Neuronal stem cell (in vitro differentiated cells): ENCODE measurements at regions not wholly inside any gene's neighbourhood (a gene's known extent, or its start where the extent isn't known, plus 50 kb on each side); places are given as distances from the start of the nearest gene placed in this dataset.

Experiments
- DNase-seq: peaks from one replicate; pipeline ENCODE4 v3.0.0-alpha.2; 2013; ENCODE audit warnings: low spot score
- H2AFZ ChIP-seq: one replicate; pipeline ENCODE4 v1.6.1; 2013; ENCODE audit warnings: mild to moderate bottlenecking, low read length, inconsistent platforms
- H2AK5ac ChIP-seq: 2 replicates; pipeline ENCODE4 v1.6.1; 2013; ENCODE audit warnings: low read depth, mild to moderate bottlenecking, inconsistent platforms, low read length, moderate library complexity, mixed read lengths
- H2BK120ac ChIP-seq: 2 replicates; pipeline ENCODE4 v1.6.1; 2013; ENCODE audit warnings: low read depth, mild to moderate bottlenecking, inconsistent platforms, low read length, moderate library complexity, mixed read lengths
- H2BK12ac ChIP-seq: one replicate; pipeline ENCODE4 v1.6.1; 2013; ENCODE audit warnings: low read length, inconsistent platforms
- H2BK15ac ChIP-seq: 2 replicates; pipeline ENCODE4 v1.6.1; 2013; ENCODE audit warnings: mild to moderate bottlenecking, low read length, inconsistent platforms, mixed read lengths
- H2BK5ac ChIP-seq: one replicate; pipeline ENCODE4 v1.6.1; 2013; ENCODE audit warnings: inconsistent platforms, mild to moderate bottlenecking, low read length, moderate library complexity
- H3K14ac ChIP-seq: one replicate; pipeline ENCODE4 v1.6.1; 2013; ENCODE audit warnings: low read length, inconsistent platforms
- H3K18ac ChIP-seq: 2 replicates; pipeline ENCODE4 v1.6.1; 2013; ENCODE audit warnings: low read length, inconsistent platforms
- H3K23ac ChIP-seq: 2 replicates; pipeline ENCODE4 v1.6.1; 2013; ENCODE audit warnings: low read depth, mild to moderate bottlenecking, mixed read lengths, low read length, inconsistent platforms; ENCODE audit not compliant: poor library complexity
- H3K27ac ChIP-seq: replicated peaks from 3 replicates; pipeline ENCODE4 v1.5.1; 2013; ENCODE audit warnings: low read length, inconsistent platforms
- H3K27me3 ChIP-seq, 3 experiments: 2 replicates each; pipeline ENCODE4 v1.6.1; 2013; ENCODE audit warnings: low read length in 3 of 3, mild to moderate bottlenecking in 2 of 3, inconsistent platforms in 1 of 3, low read depth in 1 of 3, mixed read lengths in 1 of 3, moderate library complexity in 1 of 3; ENCODE audit not compliant: control insufficient read depth in 3 of 3, insufficient read depth in 3 of 3
- H3K36me3 ChIP-seq, 2 donors: replicated peaks in 1 of 2; 2 replicates each; pipeline ENCODE4 v1.6.1; 2013; ENCODE audit warnings: low read length in 2 of 2; ENCODE audit not compliant: control insufficient read depth in 2 of 2, insufficient read depth in 2 of 2
- H3K4ac ChIP-seq: 2 replicates; pipeline ENCODE4 v1.6.1; 2013; ENCODE audit warnings: inconsistent platforms, mild to moderate bottlenecking, low read length, moderate library complexity
- H3K4me1 ChIP-seq, 2 donors: 1 replicate in 1 of 2; 2 replicates in 1 of 2; pipeline ENCODE4 v1.6.1; 2013; ENCODE audit warnings: low read length in 2 of 2, low read depth in 1 of 2; ENCODE audit not compliant: control insufficient read depth in 2 of 2, insufficient read depth in 1 of 2
- H3K4me2 ChIP-seq: one replicate; pipeline ENCODE4 v1.6.1; 2013; ENCODE audit warnings: mild to moderate bottlenecking, low read length, inconsistent platforms; ENCODE audit not compliant: insufficient read depth, poor library complexity, severe bottlenecking
- H3K4me3 ChIP-seq, 2 donors: 2 replicates each; pipeline ENCODE4 v1.5.1; 2013; ENCODE audit warnings: low read length in 2 of 2, mild to moderate bottlenecking in 2 of 2, inconsistent platforms in 1 of 2, moderate library complexity in 1 of 2
- H3K79me1 ChIP-seq: one replicate; pipeline ENCODE4 v1.6.1; 2013; ENCODE audit warnings: low read depth, mild to moderate bottlenecking, inconsistent platforms, low read length, moderate library complexity
- H3K9ac ChIP-seq: one replicate; pipeline ENCODE4 v1.6.1; 2013; ENCODE audit warnings: mild to moderate bottlenecking, low read depth, low read length, inconsistent platforms; ENCODE audit not compliant: poor library complexity
- H3K9me3 ChIP-seq, 2 donors: replicated peaks in 1 of 2; 2 replicates each; pipeline versions ENCODE3 to v1.6.1; 2013; ENCODE audit warnings: low read length in 2 of 2, mild to moderate bottlenecking in 2 of 2, inconsistent platforms in 1 of 2, low read depth in 1 of 2, mixed read lengths in 1 of 2, moderate library complexity in 1 of 2; ENCODE audit not compliant: control insufficient read depth in 2 of 2, insufficient read depth in 1 of 2
- H4K8ac ChIP-seq: one replicate; pipeline ENCODE4 v1.6.1; 2013; ENCODE audit warnings: low read depth, mild to moderate bottlenecking, inconsistent platforms, low read length, moderate library complexity
- H4K91ac ChIP-seq: one replicate; pipeline ENCODE4 v1.6.1; 2013; ENCODE audit warnings: low read length, low read depth, mild to moderate bottlenecking, inconsistent platforms; ENCODE audit not compliant: poor library complexity
- WGBS, 2 donors: extraction: QIAGEN DNeasy Blood & Tissue Kit; methylation state at CpG; one replicate each; pipeline ENCODE4 v1.1.7; 2013; ENCODE audit warnings: missing lambda C conversion rate in 2 of 2, mixed read lengths in 1 of 2; ENCODE audit not compliant: insufficient read length in 2 of 2, insufficient replicate concordance in 1 of 2; ENCODE audit errors: extremely low coverage in 2 of 2; 5-methylcytosine and 5-hydroxymethylcytosine counted together

GRCh38 chr13:107392205-107392604, 823.1 kb downstream of the LIG4 start:
- Histone ChIP-seq H3K4me2 (no peak overlapping the region), H2AFZ (no peak overlapping the region), H3K36me3 (no peaks in the 10 kb centered on the region), H3K4me3 (no peak overlapping the region), H3K23ac (no peak overlapping the region), H3K4ac (no peak overlapping the region), H3K9ac (no peak overlapping the region), H3K9me3 (no peaks in the 10 kb centered on the region), H2BK12ac (no peak overlapping the region), H2BK15ac (no peak overlapping the region), H4K91ac (no peak overlapping the region), H3K27ac (no peak overlapping the region), H2BK120ac (no peak overlapping the region), H4K8ac (no peak overlapping the region), H3K4me1 (no peaks in the 10 kb centered on the region), H3K79me1 (no peaks in the 10 kb centered on the region), H3K18ac (no peak overlapping the region), H3K14ac (no peak overlapping the region), H3K27me3 (no peaks in the 10 kb centered on the region), H2BK5ac (no peak overlapping the region), H2AK5ac (no peak overlapping the region)
- no CpG with 5 or more reads among the region's 1 CpG for WGBS, 2 donors
- no peak for DNase-seq

- Histone ChIP-seq H3K27ac (no peak overlapping the region), H3K27me3 (no peaks in the 10 kb centered on the region), H2AK5ac (no peak overlapping the region), H2BK12ac (no peak overlapping the region), H2BK120ac (no peak overlapping the region), H3K14ac (no peak overlapping the region), H3K23ac (no peak overlapping the region), H3K4ac (no peak overlapping the region), H3K4me3 (no peak overlapping the region), H3K18ac (no peak overlapping the region), H4K8ac (no peak overlapping the region), H2BK5ac (no peak overlapping the region), H3K36me3 (no peaks in the 10 kb centered on the region), H2BK15ac (no peak overlapping the region), H2AFZ (no peak overlapping the region), H4K91ac (no peak overlapping the region), H3K9me3 (no peaks in the 10 kb centered on the region), H3K4me1 (no peaks in the 10 kb centered on the region), H3K79me1 (no peaks in the 10 kb centered on the region), H3K4me2 (no peak overlapping the region), H3K9ac (no peak overlapping the region)
- no peak for DNase-seq
- WGBS, 2 donors: no CpG with 5 or more reads among the region's 2 CpGs
Observed at GRCh38 chr13:107387525-107387924, 819.6 kb upstream of the ARGLU1 start.

GRCh38 chr13:107379407-107380155, 811.6 kb upstream of the ARGLU1 start:
- H3K79me1 ChIP-seq: no peaks in the 10 kb centered on the region
- H3K4me3 ChIP-seq: no peak overlapping the region
- no peak overlapping the region for H2BK12ac ChIP-seq
- no peak overlapping the region for H3K14ac ChIP-seq
- H3K18ac ChIP-seq: no peak overlapping the region
- H3K23ac ChIP-seq: no peak overlapping the region
- no CpG with 5 or more reads among the region's 7 CpGs for WGBS, 2 donors
- no peak for DNase-seq
- H2BK120ac ChIP-seq: no peak overlapping the region
- H4K8ac ChIP-seq: no peak overlapping the region
- H3K4me1 ChIP-seq: peaks cover 0 to 6% of the 10 kb centered on the region in 2 donors
- H3K27ac ChIP-seq: no peak overlapping the region
- H3K9ac ChIP-seq: no peak overlapping the region
- no peak overlapping the region for H4K91ac ChIP-seq
- no peak overlapping the region for H2AFZ ChIP-seq
- H2AK5ac ChIP-seq: no peak overlapping the region
- no peaks in the 10 kb centered on the region for H3K27me3 ChIP-seq
- H3K4ac ChIP-seq: no peak overlapping the region
- H2BK5ac ChIP-seq: no peak overlapping the region
- no peaks in the 10 kb centered on the region for H3K36me3 ChIP-seq
- no peak overlapping the region for H2BK15ac ChIP-seq
- H3K9me3 ChIP-seq: no peaks in the 10 kb centered on the region
- H3K4me2 ChIP-seq: no peak overlapping the region

DNA sequence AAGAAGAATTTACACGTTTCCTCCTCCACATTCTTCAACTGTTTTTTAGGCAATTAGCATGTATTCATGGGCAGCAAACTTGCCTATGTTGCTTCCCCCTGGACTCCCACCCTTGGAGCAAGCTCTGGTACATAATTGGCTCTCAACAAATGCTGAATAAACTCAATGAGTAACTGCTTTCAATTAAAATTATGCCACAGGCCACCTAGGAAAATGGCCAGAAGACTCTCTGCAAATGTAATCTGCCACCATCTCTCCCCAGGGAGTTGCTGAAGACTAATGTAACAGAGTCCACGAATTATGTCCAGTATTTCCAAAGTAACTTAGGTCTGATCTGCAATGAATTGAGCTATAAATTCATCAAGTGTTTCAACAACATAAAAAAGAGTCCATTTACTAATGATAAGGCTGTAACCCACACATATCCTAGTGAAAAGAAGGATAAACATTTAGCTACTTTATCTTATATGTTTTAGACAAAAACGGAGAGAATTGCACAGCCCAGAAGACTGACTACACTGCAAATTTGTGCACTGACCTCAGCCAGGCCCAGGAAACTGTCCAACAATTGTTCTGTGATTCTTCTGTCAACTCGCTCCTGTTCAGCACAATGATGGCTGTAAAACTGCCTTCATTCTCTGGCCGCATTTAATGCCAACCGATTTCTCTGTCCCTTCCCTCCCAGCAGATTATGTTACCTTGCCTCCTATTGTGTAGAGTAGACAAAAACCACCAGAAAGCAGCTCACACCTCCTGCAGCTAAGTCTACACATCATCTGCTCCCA, 808.6 kb upstream of the ARGLU1 start:
- Histone ChIP-seq H4K91ac (no peak overlapping the region), H2BK5ac (no peak overlapping the region), H3K4me1 (peaks cover 0 to 6% of the 10 kb centered on the region in 2 donors), H3K79me1 (no peaks in the 10 kb centered on the region), H3K18ac (no peak overlapping the region), H3K14ac (no peak overlapping the region), H2AFZ (no peak overlapping the region), H2BK15ac (no peak overlapping the region), H4K8ac (no peak overlapping the region), H2AK5ac (no peak overlapping the region), H3K9me3 (no peaks in the 10 kb centered on the region), H3K27ac (no peak overlapping the region), H3K4me2 (no peak overlapping the region), H3K36me3 (no peaks in the 10 kb centered on the region), H3K9ac (no peak overlapping the region), H3K23ac (no peak overlapping the region), H2BK12ac (no peak overlapping the region), H2BK120ac (no peak overlapping the region), H3K4me3 (no peak overlapping the region), H3K27me3 (no peaks in the 10 kb centered on the region), H3K4ac (no peak overlapping the region)
- no CpG with 5 or more reads among the region's 6 CpGs for WGBS, 2 donors
- no peak for DNase-seq
